NAMALWA (cell line): ENCODE measurements at regions not wholly inside any gene's neighbourhood (a gene's known extent, or its start where the extent isn't known, plus 50 kb on each side); places are given as distances from the start of the nearest gene placed in this dataset.
"Not testable (repeated sequence)": the region's sequence is repeated elsewhere in the genome, so short reads cannot be mapped to it uniquely, and the experiment has no call there.

Experiments used
- DNase-seq: peaks from one replicate; pipeline ENCODE4 v3.0.0-alpha.2; 2015; ENCODE audit warnings: low spot score

- no peak for DNase-seq
Measured at GRCh38 chr18:66280470-66280869, 323.4 kb downstream of the CDH19 start.

GRCh38 chr18:66271962-66272361 is 331.9 kb downstream of the CDH19 start:
- DNase-seq, result no peak

- no peak for DNase-seq
Measured at GRCh38 chr18:66264130-66264529, 339.8 kb downstream of the CDH19 start.

GRCh38 chr18:66254121-66254520 is 349.8 kb downstream of the CDH19 start:
- DNase-seq, result no peak

- no peak for DNase-seq
Measured at GRCh38 chr18:66252703-66253102, 351.2 kb downstream of the CDH19 start.

- no peak for DNase-seq
Measured at GRCh38 chr18:66235206-66235605, 368.7 kb downstream of the CDH19 start.

GRCh38 chr18:66226782-66227181 is 377.1 kb downstream of the CDH19 start:
- no peak for DNase-seq

- DNase-seq, result not testable (repeated sequence)
Measured at GRCh38 chr18:66223317-66223716, 380.6 kb downstream of the CDH19 start.

- DNase-seq, result no peak
Measured at GRCh38 chr18:66222174-66222573, 381.7 kb downstream of the CDH19 start.

GRCh38 chr18:66219817-66220216 is 384.1 kb downstream of the CDH19 start:
- no peak for DNase-seq

- no peak for DNase-seq
Measured at GRCh38 chr18:66211749-66212148, 392.1 kb downstream of the CDH19 start.

GRCh38 chr18:66210875-66211274 is 393.0 kb downstream of the CDH19 start:
- DNase-seq, result no peak

- no peak for DNase-seq
Measured at GRCh38 chr18:66209656-66210055, 394.2 kb downstream of the CDH19 start.

GRCh38 chr18:66196805-66197204 is 407.1 kb downstream of the CDH19 start:
- peak; percentile 57 for DNase-seq

GRCh38 chr18:66193938-66194337 is 410.0 kb downstream of the CDH19 start:
- DNase-seq, result no peak

- DNase-seq, result no peak
Measured at GRCh38 chr18:66193394-66193793, 410.5 kb downstream of the CDH19 start.

GRCh38 chr18:66168685-66169235 is 417.9 kb downstream of the CDH7 start:
- no peak for DNase-seq

GRCh38 chr18:66167829-66168684 is 417.2 kb downstream of the CDH7 start:
- DNase-seq, result no peak

GRCh38 chr18:66160007-66160406 is 409.2 kb downstream of the CDH7 start:
- DNase-seq, result no peak

GRCh38 chr18:66159451-66159850 is 408.6 kb downstream of the CDH7 start:
- no peak for DNase-seq

GRCh38 chr18:66156946-66157687 is 406.3 kb downstream of the CDH7 start:
- DNase-seq, result no peak

- DNase-seq, result no peak
Measured at GRCh38 chr18:66150650-66151049, 399.8 kb downstream of the CDH7 start.

GRCh38 chr18:66143029-66143428 is 392.2 kb downstream of the CDH7 start:
- DNase-seq, result no peak
